ENCODE measurements at regions not wholly inside any gene's neighbourhood (a gene's known extent, or its start where the extent isn't known, plus 50 kb on each side); places are given as distances from the start of the nearest gene placed in this dataset.

- TF ChIP-seq POLR2A (IDR thresholded peaks at IDR 0.05) (no peak), CTCF (IDR thresholded peaks at IDR 0.05) (no peak)
Measured at GRCh38 chr10:29102636-29103035, 186.2 kb upstream of the LYZL1 start.
